Mesothelial cell of epicardium (in vitro differentiated cells): ENCODE measurements at regions not wholly inside any gene's neighbourhood (a gene's known extent, or its start where the extent isn't known, plus 50 kb on each side); places are given as distances from the start of the nearest gene placed in this dataset.

Source experiments
- DNase-seq, 2 experiments: peaks; one replicate each; pipeline ENCODE4 v3.0.0; 2021; ENCODE audit warnings: low spot score in 2 of 2; ENCODE audit not compliant: unreplicated experiment in 2 of 2
- H3K27ac Mint-ChIP-seq: 2 replicates; pipeline ENCODE4 v1.8.0; 2021; ENCODE audit warnings: mixed read lengths
- H3K27me3 Mint-ChIP-seq: 2 replicates; pipeline ENCODE4 v1.8.0; 2021; ENCODE audit warnings: low read depth, mixed read lengths
- H3K36me3 Mint-ChIP-seq: 2 replicates; pipeline ENCODE4 v1.8.0; 2021; ENCODE audit warnings: mixed read lengths
- H3K4me1 Mint-ChIP-seq: 2 replicates; pipeline ENCODE4 v1.8.0; 2021; ENCODE audit warnings: mixed read lengths
- H3K4me3 Mint-ChIP-seq: 2 replicates; pipeline ENCODE4 v1.8.0; 2021; ENCODE audit warnings: mild to moderate bottlenecking, moderate library complexity, mixed read lengths
- H3K9me3 Mint-ChIP-seq: 2 replicates; pipeline ENCODE4 v1.8.0; 2021; ENCODE audit warnings: mixed read lengths
- CTCF ChIP-seq: fragments of 200-600 bp; sonication (generic); IDR thresholded peaks from one replicate; pipeline ENCODE4 v1.5.0; 2021; ENCODE audit warnings: antibody characterized with exemption; ENCODE audit not compliant: unreplicated experiment

- H3K36me3 Mint-ChIP-seq, result peaks cover 2% of the 10 kb centered on the region
- H3K4me1 Mint-ChIP-seq, result no peaks in the 10 kb centered on the region
- peaks cover 11% of the 10 kb centered on the region for H3K27me3 Mint-ChIP-seq
- peaks cover 4% of the 10 kb centered on the region for H3K9me3 Mint-ChIP-seq
- DNase-seq, result no peak
- no peak overlapping the region for H3K4me3 Mint-ChIP-seq
- H3K27ac Mint-ChIP-seq, result no peak overlapping the region
- TF ChIP-seq CTCF, result no peak
Measured at GRCh38 chr3:187974871-187975271, 179.1 kb upstream of the LPP start.

- Mint-ChIP-seq H3K9me3 (peaks cover 4% of the 10 kb centered on the region), H3K27me3 (peaks cover 11% of the 10 kb centered on the region), H3K27ac (no peak overlapping the region), H3K4me1 (no peaks in the 10 kb centered on the region), H3K4me3 (no peak overlapping the region), H3K36me3 (peaks cover 2% of the 10 kb centered on the region)
- no peak for TF ChIP-seq CTCF
- DNase-seq, result no peak
Measured at GRCh38 chr3:187975561-187976364, 178.2 kb upstream of the LPP start.

- TF ChIP-seq CTCF, result no peak
- Mint-ChIP-seq H3K36me3 (peaks cover 2% of the 10 kb centered on the region), H3K9me3 (peaks cover 4% of the 10 kb centered on the region), H3K4me3 (no peak overlapping the region), H3K4me1 (no peaks in the 10 kb centered on the region), H3K27ac (no peak overlapping the region), H3K27me3 (peaks cover 9% of the 10 kb centered on the region)
- DNase-seq, result no peak
Measured at GRCh38 chr3:187976365-187976900, 177.5 kb upstream of the LPP start.

DNA sequence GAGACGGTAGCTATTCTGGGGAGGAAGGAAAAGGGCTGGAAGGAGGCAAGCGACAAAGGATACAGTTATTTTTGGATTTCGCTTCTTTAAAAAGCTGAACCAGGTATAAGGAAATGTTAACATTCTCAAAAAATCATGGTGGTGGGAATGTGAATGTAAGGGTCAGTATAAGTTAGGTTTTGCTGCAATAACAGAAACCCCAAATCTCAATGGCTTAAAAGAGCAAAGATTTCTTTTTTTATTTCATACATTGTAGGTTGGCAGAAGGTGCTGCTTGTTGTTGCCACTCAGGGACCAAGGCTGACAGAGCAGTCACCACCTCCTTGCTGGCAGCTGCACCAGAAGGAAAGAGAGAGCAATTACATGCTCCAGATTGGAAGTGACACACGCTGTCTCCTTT is 176.3 kb upstream of the LPP start:
- Mint-ChIP-seq H3K4me1 (no peaks in the 10 kb centered on the region), H3K27ac (no peak overlapping the region), H3K4me3 (no peak overlapping the region), H3K9me3 (peaks cover 4% of the 10 kb centered on the region), H3K36me3 (peaks cover 2% of the 10 kb centered on the region), H3K27me3 (peaks cover 3% of the 10 kb centered on the region)
- TF ChIP-seq CTCF, result no peak
- no peak for DNase-seq

- Mint-ChIP-seq H3K9me3 (peaks cover 4% of the 10 kb centered on the region), H3K36me3 (peaks cover 2% of the 10 kb centered on the region), H3K4me1 (no peaks in the 10 kb centered on the region), H3K4me3 (no peak overlapping the region), H3K27me3 (no peaks in the 10 kb centered on the region), H3K27ac (no peak overlapping the region)
- TF ChIP-seq CTCF, result no peak
- DNase-seq, result no peak
Measured at GRCh38 chr3:187978433-187979011, 175.4 kb upstream of the LPP start.
